ENCODE measurements at regions not wholly inside any gene's neighbourhood (a gene's known extent, or its start where the extent isn't known, plus 50 kb on each side); places are given as distances from the start of the nearest gene placed in this dataset.

DNA sequence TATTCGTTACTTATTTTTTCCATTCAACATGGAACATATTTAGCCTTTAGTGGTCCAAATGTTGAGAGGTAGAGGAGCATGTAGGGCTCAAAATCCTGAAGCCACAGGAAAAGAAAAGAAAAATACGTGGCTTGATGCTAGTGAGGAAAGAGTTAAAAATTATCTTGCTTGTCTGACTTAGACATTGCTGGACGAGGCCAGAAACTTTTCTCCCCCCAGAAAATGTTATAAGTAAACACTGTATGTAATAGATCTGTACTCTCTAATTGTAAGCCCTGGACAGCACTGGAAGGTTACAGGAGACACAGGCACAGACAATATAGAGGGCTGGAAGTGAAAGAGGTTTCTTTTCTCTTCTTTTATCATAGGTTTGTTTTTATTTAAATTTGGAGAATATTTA, 165.6 kb downstream of the ZFP64 start:
- TF ChIP-seq NFRKB (IDR thresholded peaks at IDR 0.05) (no peak), FOXA1 (IDR thresholded peaks at IDR 0.05) (no peak), ARNT (IDR thresholded peaks at IDR 0.05) (no peak), SP1 (IDR thresholded peaks at IDR 0.05) (no peak), FOXK2 (IDR thresholded peaks at IDR 0.05) (no peak), FOXM1 (IDR thresholded peaks at IDR 0.05; ENCODE audit: borderline replicate concordance) (no peak), TARDBP (IDR thresholded peaks at IDR 0.05) (no peak), L3MBTL2 (conservative IDR thresholded peaks at IDR 0.05) (no peak)
- TF ChIP-seq, protein P1, sequence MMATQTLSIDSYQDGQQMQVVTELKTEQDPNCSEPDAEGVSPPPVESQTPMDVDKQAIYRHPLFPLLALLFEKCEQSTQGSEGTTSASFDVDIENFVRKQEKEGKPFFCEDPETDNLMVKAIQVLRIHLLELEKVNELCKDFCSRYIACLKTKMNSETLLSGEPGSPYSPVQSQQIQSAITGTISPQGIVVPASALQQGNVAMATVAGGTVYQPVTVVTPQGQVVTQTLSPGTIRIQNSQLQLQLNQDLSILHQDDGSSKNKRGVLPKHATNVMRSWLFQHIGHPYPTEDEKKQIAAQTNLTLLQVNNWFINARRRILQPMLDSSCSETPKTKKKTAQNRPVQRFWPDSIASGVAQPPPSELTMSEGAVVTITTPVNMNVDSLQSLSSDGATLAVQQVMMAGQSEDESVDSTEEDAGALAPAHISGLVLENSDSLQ (IDR thresholded peaks at IDR 0.05), result no peak
